GM19397 (cell line): ENCODE measurements at regions not wholly inside any gene's neighbourhood (a gene's known extent, or its start where the extent isn't known, plus 50 kb on each side); places are given as distances from the start of the nearest gene placed in this dataset.

Experiments
- ATAC-seq: cut with Tn5 transposase; IDR thresholded peaks from one replicate; pipeline ENCODE4 v1.9.1; 2021; ENCODE audit warnings: mild to moderate bottlenecking, moderate library complexity; ENCODE audit not compliant: unreplicated experiment

GRCh38 chr13:73903561-73903960, 230.6 kb downstream of the KLF12 start:
- no peak for ATAC-seq

- no peak for ATAC-seq
Observed at GRCh38 chr13:73902847-73903246, 231.4 kb downstream of the KLF12 start.

GRCh38 chr13:73902296-73902695, 231.9 kb downstream of the KLF12 start:
- no peak for ATAC-seq

- no peak for ATAC-seq
Observed at GRCh38 chr13:73901324-73902068, 232.7 kb downstream of the KLF12 start.

- ATAC-seq, result no peak
Observed at GRCh38 chr13:73900591-73900990, 233.6 kb downstream of the KLF12 start.

GRCh38 chr13:73898899-73899298, 235.3 kb downstream of the KLF12 start:
- ATAC-seq, result no peak

- ATAC-seq, result no peak
Observed at GRCh38 chr13:73898276-73898675, 235.9 kb downstream of the KLF12 start.

- ATAC-seq, result no peak
Observed at GRCh38 chr13:73894995-73895571, 239.1 kb downstream of the KLF12 start.

- ATAC-seq, result no peak
Observed at GRCh38 chr13:73893833-73894232, 240.4 kb downstream of the KLF12 start.

- no peak for ATAC-seq
Observed at GRCh38 chr13:73891805-73892204, 242.4 kb downstream of the KLF12 start.

GRCh38 chr13:73883162-73883561, 251.0 kb downstream of the KLF12 start:
- no peak for ATAC-seq

- ATAC-seq, result no peak
Observed at GRCh38 chr13:73880365-73880764, 253.8 kb downstream of the KLF12 start.

- ATAC-seq, result no peak
Observed at GRCh38 chr13:73879346-73880015, 254.7 kb downstream of the KLF12 start.

- ATAC-seq, result no peak
Observed at GRCh38 chr13:73877399-73877798, 256.8 kb downstream of the KLF12 start.

GRCh38 chr13:73876323-73876722, 257.9 kb downstream of the KLF12 start:
- no peak for ATAC-seq

GRCh38 chr13:73873940-73874830, 260.0 kb downstream of the KLF12 start:
- no peak for ATAC-seq

- no peak for ATAC-seq
Observed at GRCh38 chr13:73872397-73872796, 261.8 kb downstream of the KLF12 start.

- ATAC-seq, result no peak
Observed at GRCh38 chr13:73870970-73871935, 263.0 kb downstream of the KLF12 start.

- no peak for ATAC-seq
Observed at GRCh38 chr13:73870036-73870741, 264.0 kb downstream of the KLF12 start.
